Motor neuron (in vitro differentiated cells): ENCODE measurements at regions not wholly inside any gene's neighbourhood (a gene's known extent, or its start where the extent isn't known, plus 50 kb on each side); places are given as distances from the start of the nearest gene placed in this dataset.
"Not testable (repeated sequence)": the region's sequence is repeated elsewhere in the genome, so short reads cannot be mapped to it uniquely, and the experiment has no call there.

Experiments
- ATAC-seq, 8 experiments: fragments of 200-7000 bp; cut with Tn5 transposase; replicated peaks in 6 of 8; 2 replicates each; pipeline ENCODE4 v1.8.0; 2021; ENCODE audit warnings: mild to moderate bottlenecking in 8 of 8, moderate library complexity in 8 of 8
- H3K27ac ChIP-seq, 2 donors: fragments of 250-450 bp; sonication (Bioruptor Pico); 2 replicates each; pipeline ENCODE4 v1.9.0; 2021; ENCODE audit warnings: antibody characterized with exemption in 2 of 2, mild to moderate bottlenecking in 2 of 2, moderate library complexity in 1 of 2
- H3K4me1 ChIP-seq, 2 donors: fragments of 250-450 bp; sonication (Bioruptor Pico); replicated peaks in 1 of 2; 2 replicates each; pipeline ENCODE4 v1.6.1; 2021; ENCODE audit warnings: antibody characterized with exemption in 2 of 2, mild to moderate bottlenecking in 2 of 2, moderate library complexity in 1 of 2
- H3K4me3 ChIP-seq, 5 donors: fragments of 250-450 bp; sonication (Bioruptor Pico); 2 replicates each; pipeline ENCODE4 v1.9.0; 2021; ENCODE audit warnings: antibody characterized with exemption in 5 of 5, mild to moderate bottlenecking in 5 of 5, moderate library complexity in 4 of 5
- WGBS, 10 experiments: fragments of 450-650 bp; shearing (Covaris generic); methylation state at CpG; one replicate each; pipeline ENCODE4 v1.0.0; 2022; 5-methylcytosine and 5-hydroxymethylcytosine counted together
- in situ Hi-C, 9 experiments: fragments of 400-800 bp; cut with MboI; loops; one replicate each; pipeline ENCODE4 v1.15.0; 2021; ENCODE audit warnings: low sequenced_read_pairs in 9 of 9, low pct_unique_long_range_greater_than_20kb in 2 of 9; ENCODE audit not compliant: unreplicated experiment in 9 of 9

DNA sequence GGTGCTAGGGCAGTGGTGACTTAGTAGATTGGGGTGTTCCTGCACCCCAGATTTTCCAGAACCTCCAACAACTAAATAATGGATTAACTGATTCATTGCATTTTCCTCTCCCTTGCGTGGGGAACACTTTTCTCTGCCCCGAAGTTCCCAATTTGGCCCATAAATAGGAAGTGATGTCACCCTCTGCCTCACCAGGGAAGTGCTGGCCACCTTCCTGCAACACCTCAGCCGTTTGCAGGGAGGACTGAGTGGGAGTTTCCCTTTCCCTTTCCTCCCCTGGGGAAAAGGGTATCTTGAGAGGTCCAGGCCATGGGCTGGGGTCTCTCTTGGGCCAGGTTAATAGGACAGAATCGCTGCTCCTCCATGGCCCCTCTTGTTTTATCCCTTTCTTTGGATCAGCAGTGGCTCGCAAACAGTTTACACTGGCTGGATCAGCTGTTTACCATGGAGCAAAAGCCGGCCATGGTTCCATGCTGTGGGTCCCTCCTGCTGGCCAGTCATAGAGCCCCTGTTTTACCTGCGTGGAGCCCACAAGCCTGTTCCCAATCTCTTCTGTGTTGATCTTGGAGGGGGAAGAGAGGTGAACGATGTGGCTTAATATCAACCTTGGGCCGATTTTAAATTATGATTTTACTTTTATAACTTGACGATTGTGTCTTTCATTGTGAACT lies 91.6 kb upstream of the VRK1 start:
- no peak overlapping the region for H3K4me3 ChIP-seq
- in situ Hi-C loops = no loop called here
- H3K4me1 ChIP-seq = no peaks in the 10 kb centered on the region
- H3K27ac ChIP-seq = no peak overlapping the region
- WGBS, 10 experiments = 19 to 85% (median 71%) methylated on average over 2 to 9 of the region's 10 CpGs; no CpG with 5 or more reads in 1 of the 10 experiments
- peak in 1 of 8 experiments; percentile 52 for ATAC-seq

GRCh38 chr14:96706893-96707292 lies 90.3 kb upstream of the VRK1 start:
- no peak overlapping the region for H3K27ac ChIP-seq
- whole genome bisulfite sequencing, 10 experiments = 0 to 81% (median 61%) methylated on average over 1 to 4 of the region's 4 CpGs; no CpG with 5 or more reads in 2 of the 10 experiments

GRCh38 chr14:96710060-96710666 lies 87.0 kb upstream of the VRK1 start:
- ATAC-seq = no peak
- in situ Hi-C loops = no loop called here
- Histone ChIP-seq H3K4me1 (no peaks in the 10 kb centered on the region), H3K27ac (no peak overlapping the region), H3K4me3 (no peak overlapping the region)
- WGBS, 10 experiments = 55 to 93% (median 79%) methylated on average over 1 to 10 of the region's 11 CpGs; no CpG with 5 or more reads in 2 of the 10 experiments

More at GRCh38 chr14:96706893-96707292, 90.3 kb upstream of the VRK1 start:
- H3K4me1 ChIP-seq = no peaks in the 10 kb centered on the region
- in situ Hi-C loops = no loop called here
- no peak for ATAC-seq
- no peak overlapping the region for H3K4me3 ChIP-seq

DNA sequence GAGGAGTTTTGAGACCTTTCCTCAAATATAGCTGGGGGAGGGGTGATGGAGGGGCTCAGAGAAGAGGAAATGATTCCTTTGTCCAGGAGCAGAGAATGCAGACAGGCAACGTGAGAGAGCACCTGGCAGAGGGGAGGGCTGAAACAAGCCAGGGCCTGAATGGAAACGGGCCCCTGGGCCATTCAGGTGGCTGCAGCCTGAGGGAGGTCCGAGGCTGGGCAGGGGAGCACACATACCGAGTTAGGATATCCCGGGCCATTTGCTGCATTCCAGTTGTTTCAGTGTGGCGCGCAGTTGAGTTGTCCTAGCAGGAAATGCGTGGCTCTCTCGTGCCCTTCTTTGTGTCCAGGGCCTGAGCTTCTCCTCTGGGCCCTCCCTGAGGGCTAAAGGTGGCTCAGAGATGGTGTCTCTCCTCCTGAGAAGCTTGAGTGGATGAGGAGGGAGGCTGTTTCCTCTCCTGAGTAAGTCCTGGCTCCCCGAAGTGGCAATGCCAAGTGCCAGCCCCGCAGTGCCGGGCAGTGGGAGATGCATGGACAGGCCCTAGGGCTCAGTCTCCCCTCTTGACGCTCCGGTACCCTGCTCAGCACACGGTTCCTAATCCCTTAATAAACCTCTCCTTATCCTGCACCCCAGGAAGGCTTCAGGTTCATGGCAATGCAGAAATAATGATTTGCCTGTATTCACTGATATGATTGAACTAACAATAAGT lies 85.5 kb upstream of the VRK1 start:
- in situ Hi-C loops = no loop called here
- ATAC-seq = no peak
- 35 to 94% (median 73%) methylated on average over 2 to 6 of the region's 15 CpGs; no CpG with 5 or more reads in 2 of the 10 experiments for WGBS, 10 experiments
- H3K4me1 ChIP-seq = no peaks in the 10 kb centered on the region
- no peak overlapping the region for H3K27ac ChIP-seq
- no peak overlapping the region for H3K4me3 ChIP-seq

- H3K27ac ChIP-seq = no peak overlapping the region
- no peaks in the 10 kb centered on the region for H3K4me1 ChIP-seq
- ATAC-seq = peak in 1 of 8 experiments; percentile 77
- 0 to 96% (median 65%) methylated on average over 1 to 7 of the region's 7 CpGs for WGBS, 10 experiments
- H3K4me3 ChIP-seq = no peak overlapping the region
- in situ Hi-C loops = no loop called here
Measured at GRCh38 chr14:96713426-96713825, 83.8 kb upstream of the VRK1 start.

DNA sequence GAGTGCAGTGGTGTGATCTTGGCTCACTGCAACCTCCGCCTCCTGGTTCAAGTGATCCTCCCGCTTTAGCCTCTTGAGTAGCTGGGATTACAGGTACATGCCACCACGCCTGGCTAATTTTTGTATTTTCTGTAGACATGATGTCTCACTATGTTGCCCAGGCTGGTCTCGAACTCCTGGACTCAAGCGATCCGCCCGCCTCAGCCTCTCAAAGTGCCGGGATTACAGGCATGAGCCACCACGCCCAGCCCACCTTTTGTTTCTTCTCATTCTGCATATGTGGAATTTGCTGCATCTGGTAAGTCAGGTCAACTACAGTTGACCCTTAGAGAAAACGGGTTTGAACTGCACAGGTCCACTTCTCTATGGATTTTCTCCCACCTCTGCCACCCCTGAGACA lies 82.6 kb upstream of the VRK1 start:
- WGBS, 10 experiments = 0 to 100% (median 65%) methylated on average over 1 to 8 of the region's 10 CpGs; no CpG with 5 or more reads in 4 of the 10 experiments
- in situ Hi-C loops, ATAC-seq, H3K27ac ChIP-seq, H3K4me1 ChIP-seq, H3K4me3 ChIP-seq: not testable (repeated sequence)

DNA sequence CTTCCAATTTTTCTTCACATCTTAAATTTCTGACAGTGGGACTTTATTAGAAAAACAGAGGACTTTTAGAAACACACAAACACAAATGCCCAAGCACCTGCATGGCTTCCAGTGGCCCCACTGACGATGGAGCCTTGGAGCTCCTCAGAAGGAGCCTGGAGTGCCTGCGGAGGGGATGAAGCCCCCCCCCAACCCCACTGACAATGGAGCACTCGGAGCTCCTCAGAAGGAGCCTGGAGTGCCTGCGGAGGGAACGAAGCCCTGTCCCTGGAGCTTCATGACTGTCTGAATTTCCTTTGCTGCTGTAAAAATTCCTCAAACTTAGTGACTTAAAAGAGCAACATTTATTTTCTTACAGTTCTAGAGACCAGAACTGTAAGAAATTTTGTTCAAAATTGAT lies 80.1 kb upstream of the VRK1 start:
- ATAC-seq = no peak
- peaks cover 0 to 5% of the 10 kb centered on the region in 2 donors for H3K4me1 ChIP-seq
- H3K4me3 ChIP-seq = no peak overlapping the region
- H3K27ac ChIP-seq = no peak overlapping the region
- WGBS, 10 experiments = 9 to 100% (median 60%) methylated on average over 1 to 5 of the region's 5 CpGs; no CpG with 5 or more reads in 1 of the 10 experiments
- in situ Hi-C loops = no loop called here

DNA sequence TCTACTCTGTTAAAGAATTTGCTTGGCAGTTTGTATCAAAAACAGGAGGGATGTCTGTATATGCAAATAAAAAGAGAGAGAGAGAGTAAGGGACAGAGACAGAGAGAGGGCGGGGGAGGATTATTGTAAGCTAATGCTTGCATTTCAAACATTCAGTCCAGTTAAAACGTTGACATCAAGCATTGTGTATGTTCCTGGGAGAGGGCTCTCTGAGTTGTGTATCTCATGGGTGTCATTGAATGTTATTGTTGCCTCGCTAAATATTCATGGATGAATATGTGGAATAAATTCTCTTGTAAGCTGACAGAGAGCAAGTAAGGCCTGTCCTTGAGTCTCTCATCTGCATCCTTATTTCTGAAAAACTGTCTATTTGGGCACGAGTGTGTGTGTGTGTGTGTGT lies 78.8 kb upstream of the VRK1 start:
- Histone ChIP-seq H3K4me3 (no peak overlapping the region), H3K27ac (no peak overlapping the region), H3K4me1 (peaks cover 0 to 5% of the 10 kb centered on the region in 2 donors)
- ATAC-seq = peak in 7 of 8 experiments; percentile 12 to 89 (median 62)
- in situ Hi-C loops = no loop called here
- 4 to 100% (median 37%) methylated on average over 1 to 4 of the region's 4 CpGs; no CpG with 5 or more reads in 1 of the 10 experiments for WGBS, 10 experiments

GRCh38 chr14:96720702-96721101 lies 76.5 kb upstream of the VRK1 start:
- ATAC-seq, H3K4me1 ChIP-seq, H3K27ac ChIP-seq, H3K4me3 ChIP-seq, in situ Hi-C loops: not testable (repeated sequence)
- WGBS, 10 experiments = 50 to 100% (median 84%) methylated on average over 1 to 5 of the region's 6 CpGs; no CpG with 5 or more reads in 4 of the 10 experiments

GRCh38 chr14:96722736-96723135 lies 74.4 kb upstream of the VRK1 start:
- WGBS, 10 experiments = 30 to 100% (median 70%) methylated on average over 1 to 5 of the region's 6 CpGs; no CpG with 5 or more reads in 4 of the 10 experiments
- H3K27ac ChIP-seq = no peak overlapping the region
- peak in 1 of 8 experiments; percentile 38 for ATAC-seq
- H3K4me1 ChIP-seq = peaks cover 0 to 5% of the 10 kb centered on the region in 2 donors
- in situ Hi-C loops = no loop called here
- no peak overlapping the region for H3K4me3 ChIP-seq

DNA sequence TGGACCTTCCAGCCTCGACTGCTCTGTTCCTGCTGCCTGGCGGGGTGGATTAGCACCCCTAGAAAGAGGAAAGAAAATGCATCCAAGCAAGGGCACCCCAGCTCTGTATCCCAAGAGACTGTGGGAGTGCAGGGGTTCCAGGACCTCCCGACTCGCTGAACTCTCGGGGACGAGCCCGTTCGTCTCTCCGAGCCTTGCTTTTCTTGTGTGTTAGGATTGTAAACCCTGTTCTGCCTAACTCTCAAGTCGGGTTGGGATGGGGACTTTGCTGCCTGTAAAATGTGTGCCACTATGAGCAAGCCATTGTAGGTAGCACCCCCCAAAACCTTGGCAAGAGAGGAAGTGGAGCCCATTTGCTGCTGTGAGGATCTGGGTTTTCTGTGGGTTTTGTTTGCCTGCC lies 73.2 kb upstream of the VRK1 start:
- Histone ChIP-seq H3K4me3 (no peak overlapping the region), H3K4me1 (no peaks in the 10 kb centered on the region), H3K27ac (no peak overlapping the region)
- 20 to 87% (median 63%) methylated on average over 1 to 8 of the region's 10 CpGs; no CpG with 5 or more reads in 6 of the 10 experiments for WGBS, 10 experiments
- in situ Hi-C loops = no loop called here
- ATAC-seq = no peak

- in situ Hi-C loops = loop anchor here in 4 of 9 experiments (25.0 kb wide), 1 partner anchor 138 kb away; no protein-coding TSS in a partner anchor
- 0 to 100% (median 100%) methylated on average over 1 to 6 of the region's 8 CpGs; no CpG with 5 or more reads in 5 of the 10 experiments for WGBS, 10 experiments
- no peak for ATAC-seq
- H3K4me3 ChIP-seq = no peak overlapping the region
- H3K4me1 ChIP-seq = peaks cover 7 to 9% of the 10 kb centered on the region in 2 donors
- no peak overlapping the region for H3K27ac ChIP-seq
Measured at GRCh38 chr14:96725232-96725631, 72.0 kb upstream of the VRK1 start.

GRCh38 chr14:96727073-96727472 lies 70.1 kb upstream of the VRK1 start:
- H3K4me3 ChIP-seq = no peak overlapping the region
- H3K27ac ChIP-seq = no peak overlapping the region
- H3K4me1 ChIP-seq = peaks cover 7 to 11% of the 10 kb centered on the region in 2 donors
- WGBS, 10 experiments = 0 to 100% (median 45%) methylated on average over 1 to 2 of the region's 2 CpGs; no CpG with 5 or more reads in 5 of the 10 experiments
- in situ Hi-C loops = loop anchor here in 4 of 9 experiments (25.0 kb wide), 1 partner anchor 140 kb away; no protein-coding TSS in a partner anchor
- ATAC-seq = peak in 3 of 8 experiments; percentile 22 to 67 (median 24)
